H1 (cell line): ENCODE measurements at regions not wholly inside any gene's neighbourhood (a gene's known extent, or its start where the extent isn't known, plus 50 kb on each side); places are given as distances from the start of the nearest gene placed in this dataset.

ENCODE experiments used
- CTCF ChIA-PET: fragments of 300-600 bp; sonication (Branson Sonifier 250); formaldehyde crosslinking; loops from one replicate; lab custom pipeline; 2021; ENCODE audit not compliant: partially characterized antibody; lab: Charles Lee
- POLR2A ChIA-PET: fragments of 300-600 bp; sonication (Branson Sonifier 250); formaldehyde crosslinking; loops from one replicate; lab custom pipeline; 2021; ENCODE audit warnings: inconsistent platforms; ENCODE audit not compliant: partially characterized antibody; lab: Charles Lee
- DNase-seq, 2 experiments: peaks; one replicate each; pipeline versions ENCODE4 v3.0.0 to v3.0.0-alpha.2; 2010 to 2022; ENCODE audit warnings: low spot score in 2 of 2, low read depth in 1 of 2, mixed read lengths in 1 of 2
- FAIRE-seq: peaks from 2 replicates; lab custom pipeline; 2011; peaks lifted over from hg19 to GRCh38; lab: Jason Lieb, UNC
- H2AFZ ChIP-seq: 2 replicates; pipeline ENCODE4 v1.8.1; 2012; ENCODE audit warnings: low read length, inconsistent platforms
- H2AK5ac ChIP-seq: 2 replicates; pipeline ENCODE4 v1.6.1; 2013; ENCODE audit warnings: low read depth, low read length
- H2BK120ac ChIP-seq: replicated peaks from 2 replicates; pipeline ENCODE3; 2013; ENCODE audit warnings: low read depth, low read length, inconsistent platforms
- H2BK12ac ChIP-seq: 2 replicates; pipeline ENCODE4 v1.6.1; 2013; ENCODE audit warnings: low read depth, low read length
- H2BK15ac ChIP-seq: 2 replicates; pipeline ENCODE4 v1.6.1; 2013; ENCODE audit warnings: low read length
- H2BK20ac ChIP-seq: 2 replicates; pipeline ENCODE4 v1.6.1; 2013; ENCODE audit warnings: low read length
- H2BK5ac ChIP-seq: 2 replicates; pipeline ENCODE4 v1.6.1; 2013; ENCODE audit warnings: low read depth, low read length
- H3K14ac ChIP-seq: 2 replicates; pipeline ENCODE4 v1.6.1; 2013; ENCODE audit warnings: inconsistent platforms; ENCODE audit not compliant: insufficient read length
- H3K18ac ChIP-seq: 2 replicates; pipeline ENCODE4 v1.6.1; 2013; ENCODE audit warnings: low read length; ENCODE audit errors: extremely low read depth
- H3K23ac ChIP-seq: 2 replicates; pipeline ENCODE4 v1.6.1; 2013; ENCODE audit warnings: inconsistent platforms; ENCODE audit not compliant: insufficient read length
- H3K23me2 ChIP-seq: 2 replicates; pipeline ENCODE4 v1.6.1; 2013; ENCODE audit warnings: low read depth, low read length
- H3K27ac ChIP-seq: 2 replicates; pipeline ENCODE4 v1.6.1; 2011; ENCODE audit warnings: low read depth, low read length, inconsistent platforms
- H3K27me3 ChIP-seq, 4 experiments: replicated peaks in 1 of 4; 1 replicate in 1 of 4; 2 replicates in 3 of 4; pipeline versions ENCODE4 v1.6.1 to v1.8.1; 2011 to 2013; ENCODE audit warnings: low read length in 3 of 4, mild to moderate bottlenecking in 3 of 4, inconsistent platforms in 2 of 4, mixed read lengths in 2 of 4, moderate library complexity in 1 of 4; ENCODE audit not compliant: control insufficient read depth in 3 of 4, insufficient read depth in 3 of 4; ENCODE audit errors: extremely low read depth in 1 of 4
- H3K36me3 ChIP-seq, 4 experiments: 2 replicates each; pipeline versions ENCODE4 v1.6.1 to v1.8.1; 2011 to 2013; ENCODE audit warnings: mild to moderate bottlenecking in 4 of 4, low read length in 3 of 4, moderate library complexity in 2 of 4, control low read depth in 1 of 4, inconsistent platforms in 1 of 4; ENCODE audit not compliant: insufficient read depth in 4 of 4, control insufficient read depth in 2 of 4
- H3K4ac ChIP-seq: replicated peaks from 2 replicates; pipeline ENCODE3; 2013; ENCODE audit warnings: low read length, low read depth, mixed read lengths, inconsistent platforms; ENCODE audit not compliant: insufficient read length
- H3K4me1 ChIP-seq, 4 experiments: replicated peaks in 1 of 4; 1 replicate in 1 of 4; 2 replicates in 3 of 4; pipeline versions ENCODE4 v1.6.1 to v1.8.1; 2011 to 2013; ENCODE audit warnings: low read length in 3 of 4, inconsistent platforms in 2 of 4, mixed read lengths in 1 of 4; ENCODE audit not compliant: insufficient read depth in 4 of 4, control insufficient read depth in 3 of 4
- H3K4me2 ChIP-seq, 2 experiments: 2 replicates each; pipeline versions ENCODE4 v1.6.1 to v1.8.1; 2011 to 2013; ENCODE audit warnings: low read depth in 2 of 2, low read length in 2 of 2, control low read depth in 1 of 2, inconsistent platforms in 1 of 2, mild to moderate bottlenecking in 1 of 2; ENCODE audit not compliant: insufficient read depth in 1 of 2
- H3K4me3 ChIP-seq, 4 experiments: fragments of 200-600, 300-600 bp in 1 of 4; sonication (generic), shearing (Covaris generic), sonication (Bioruptor Twin) in 1 of 4; 2 replicates each; pipeline versions ENCODE4 v1.5.1 to v1.8.1; 2011 to 2016; ENCODE audit warnings: low read length in 4 of 4, low read depth in 3 of 4, control low read depth in 2 of 4, inconsistent platforms in 2 of 4, mild to moderate bottlenecking in 2 of 4, mixed read lengths in 1 of 4, moderate library complexity in 1 of 4; ENCODE audit not compliant: insufficient read depth in 2 of 4; ENCODE audit errors: extremely low read depth in 1 of 4
- H3K56ac ChIP-seq: replicated peaks from 2 replicates; pipeline ENCODE3; 2013; ENCODE audit warnings: low read depth, mild to moderate bottlenecking, mixed read lengths, low read length, inconsistent platforms; ENCODE audit not compliant: insufficient read length
- H3K79me1 ChIP-seq: 2 replicates; pipeline ENCODE4 v1.6.1; 2013; ENCODE audit warnings: low read depth, low read length, control low read depth
- H3K79me2 ChIP-seq, 2 experiments: 2 replicates each; pipeline versions ENCODE4 v1.6.1 to v1.8.1; 2012 to 2013; ENCODE audit warnings: low read length in 2 of 2, mild to moderate bottlenecking in 2 of 2, inconsistent platforms in 1 of 2; ENCODE audit not compliant: insufficient read depth in 2 of 2, control insufficient read depth in 1 of 2
- H3K9ac ChIP-seq, 4 experiments: replicated peaks in 1 of 4; 1 replicate in 1 of 4; 2 replicates in 3 of 4; pipeline versions ENCODE4 v1.6.1 to v1.8.1; 2011 to 2013; ENCODE audit warnings: low read depth in 3 of 4, low read length in 3 of 4, control low read depth in 2 of 4, mild to moderate bottlenecking in 2 of 4, moderate library complexity in 2 of 4, inconsistent platforms in 1 of 4; ENCODE audit errors: extremely low read depth in 1 of 4
- H3K9me3 ChIP-seq, 2 experiments: 2 replicates each; pipeline versions ENCODE4 v1.6.1 to v1.8.1; 2012 to 2013; ENCODE audit warnings: mild to moderate bottlenecking in 2 of 2, moderate library complexity in 2 of 2, control low read depth in 1 of 2, inconsistent platforms in 1 of 2, low read depth in 1 of 2, low read length in 1 of 2, mixed read lengths in 1 of 2; ENCODE audit not compliant: insufficient read depth in 2 of 2
- H4K20me1 ChIP-seq, 2 experiments: replicated peaks in 1 of 2; 2 replicates each; pipeline versions ENCODE3 to v1.8.1; 2011 to 2013; ENCODE audit warnings: inconsistent platforms in 2 of 2, low read length in 2 of 2, mild to moderate bottlenecking in 1 of 2; ENCODE audit not compliant: insufficient read depth in 2 of 2, control insufficient read depth in 1 of 2
- H4K5ac ChIP-seq: 2 replicates; pipeline ENCODE4 v1.6.1; 2013; ENCODE audit warnings: low read length, low read depth, mixed read lengths, inconsistent platforms; ENCODE audit not compliant: insufficient read length
- H4K8ac ChIP-seq: 2 replicates; pipeline ENCODE4 v1.8.0; 2013; ENCODE audit warnings: mild to moderate bottlenecking, moderate library complexity, low read length, inconsistent platforms; ENCODE audit not compliant: insufficient read depth; ENCODE audit errors: extremely low read depth
- H4K91ac ChIP-seq: replicated peaks from 2 replicates; pipeline ENCODE3; 2013; ENCODE audit warnings: low read length, mixed read lengths, inconsistent platforms; ENCODE audit not compliant: insufficient read length
- EGR1 ChIP-seq: IDR thresholded peaks from 2 replicates; pipeline ENCODE4 v1.6.1; 2011; ENCODE audit warnings: low read depth, low read length, borderline replicate concordance
- GTF2F1 ChIP-seq: IDR thresholded peaks from 2 replicates; pipeline ENCODE4 v1.6.1; 2012; ENCODE audit warnings: low read depth, low read length, improper control_type of control experiment, borderline replicate concordance
- SUZ12 ChIP-seq: fragments of 200-600 bp; sonication (generic); IDR thresholded peaks from 2 replicates; pipeline ENCODE4 v1.6.1; 2012; ENCODE audit warnings: mild to moderate bottlenecking, inconsistent platforms, low read length, moderate library complexity, mixed read lengths
- ZNF274 ChIP-seq: IDR thresholded peaks from 2 replicates; pipeline ENCODE4 v1.7.0; 2012; ENCODE audit warnings: low read length, borderline replicate concordance; ENCODE audit errors: extremely low read depth
- WGBS, 2 experiments: shearing (Covaris generic) in 1 of 2; methylation state at CpG; one replicate each; pipeline versions ENCODE4 v1.1.6 to v1.1.7; 2013 to 2015; ENCODE audit warnings: low lambda C conversion rate in 2 of 2, mixed read lengths in 2 of 2, inconsistent platforms in 1 of 2, low coverage in 1 of 2, missing lambda C conversion rate in 1 of 2; ENCODE audit not compliant: insufficient replicate concordance in 2 of 2, insufficient coverage in 1 of 2, insufficient read length in 1 of 2; ENCODE audit errors: extremely low coverage in 1 of 2, missing lambda C conversion rate in 1 of 2; 5-methylcytosine and 5-hydroxymethylcytosine counted together
- TF ChIP-seq, protein P1 (sequence below): IDR thresholded peaks from 2 replicates; pipeline ENCODE4 v1.6.1; 2012; ENCODE audit warnings: inconsistent platforms

DNA sequence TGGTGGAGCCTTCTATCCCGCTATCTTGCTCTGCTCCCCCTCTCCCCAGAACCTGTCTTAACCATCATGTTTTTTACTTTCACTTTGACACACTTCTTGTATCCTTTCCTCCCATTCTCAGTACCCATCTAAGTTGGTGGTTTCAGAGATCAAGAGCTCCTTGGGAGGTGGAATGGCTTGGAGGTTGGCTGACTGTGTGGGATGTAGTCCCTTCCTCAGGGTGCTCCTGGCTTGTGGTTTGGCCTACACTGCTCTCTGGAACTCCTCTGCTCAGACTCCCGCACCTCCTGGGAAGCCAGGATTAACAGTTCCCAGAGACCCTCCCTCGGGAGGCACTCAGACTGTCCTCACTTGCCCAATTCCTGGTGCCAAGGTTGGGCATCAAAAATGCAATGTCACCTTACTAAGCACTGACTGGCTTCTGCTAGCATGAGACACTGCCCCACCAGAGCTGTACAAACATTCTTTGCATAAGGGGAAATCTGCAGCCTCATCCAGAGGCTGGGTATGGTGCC, 93.1 kb upstream of the NAMPT start:
- ChIA-PET POLR2A (interaction anchor here (0.6 kb wide), 1 partner anchor 1110 kb away, joined by 3 read pairs; no protein-coding TSS in a partner anchor), CTCF (interaction anchor here (1.5 kb wide), 1 partner anchor 12 kb away, joined by 3 read pairs; no protein-coding TSS in a partner anchor)
- H4K91ac ChIP-seq: no peak overlapping the region
- H2BK5ac ChIP-seq: no peak overlapping the region
- no peaks in the 10 kb centered on the region for H4K20me1 ChIP-seq
- H2AK5ac ChIP-seq: no peak overlapping the region
- H3K27ac ChIP-seq: no peak overlapping the region
- no peaks in the 10 kb centered on the region for H3K23me2 ChIP-seq
- H4K8ac ChIP-seq: no peak overlapping the region
- no peaks in the 10 kb centered on the region for H3K79me2 ChIP-seq
- H3K79me1 ChIP-seq: no peaks in the 10 kb centered on the region
- H3K23ac ChIP-seq: no peak overlapping the region
- WGBS, 2 experiments: 89% methylated on average over 3 of the region's 3 CpGs; no CpG with 5 or more reads in 1 of the 2 experiments
- no peak overlapping the region for H2BK12ac ChIP-seq
- no peaks in the 10 kb centered on the region for H3K36me3 ChIP-seq
- H2BK15ac ChIP-seq: no peak overlapping the region
- no peak overlapping the region for H3K56ac ChIP-seq
- DNase-seq (no peak), FAIRE-seq (no peak)
- H4K5ac ChIP-seq: no peak overlapping the region
- 0 out of 7 replicates have a peak overlapping the region, but pooled peaks of 1 of the 4 experiments have one; percentile 4 for H3K9ac ChIP-seq
- H3K4ac ChIP-seq: no peak overlapping the region
- H2AFZ ChIP-seq: 0 out of 2 replicates have a peak overlapping the region, but pooled peaks have one; percentile 66
- H3K14ac ChIP-seq: no peak overlapping the region
- no peak overlapping the region for H3K4me3 ChIP-seq
- no peak overlapping the region for H3K18ac ChIP-seq
- no peak overlapping the region for H3K4me2 ChIP-seq
- no peak overlapping the region for H2BK120ac ChIP-seq
- H3K4me1 ChIP-seq: peaks cover 0 to 5% (median 2%) of the 10 kb centered on the region in 4 experiments; a peak in 2 of 7 replicates
- H2BK20ac ChIP-seq: no peak overlapping the region
- TF ChIP-seq SUZ12 (no peak), ZNF274 (no peak), EGR1 (no peak), GTF2F1 (no peak)
- TF ChIP-seq, protein P1, sequence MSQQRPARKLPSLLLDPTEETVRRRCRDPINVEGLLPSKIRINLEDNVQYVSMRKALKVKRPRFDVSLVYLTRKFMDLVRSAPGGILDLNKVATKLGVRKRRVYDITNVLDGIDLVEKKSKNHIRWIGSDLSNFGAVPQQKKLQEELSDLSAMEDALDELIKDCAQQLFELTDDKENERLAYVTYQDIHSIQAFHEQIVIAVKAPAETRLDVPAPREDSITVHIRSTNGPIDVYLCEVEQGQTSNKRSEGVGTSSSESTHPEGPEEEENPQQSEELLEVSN: no peak
- H3K27me3 ChIP-seq: no peaks in the 10 kb centered on the region
- no peaks in the 10 kb centered on the region for H3K9me3 ChIP-seq
